ENCODE measurements at regions not wholly inside any gene's neighbourhood (a gene's known extent, or its start where the extent isn't known, plus 50 kb on each side); places are given as distances from the start of the nearest gene placed in this dataset.

DNA sequence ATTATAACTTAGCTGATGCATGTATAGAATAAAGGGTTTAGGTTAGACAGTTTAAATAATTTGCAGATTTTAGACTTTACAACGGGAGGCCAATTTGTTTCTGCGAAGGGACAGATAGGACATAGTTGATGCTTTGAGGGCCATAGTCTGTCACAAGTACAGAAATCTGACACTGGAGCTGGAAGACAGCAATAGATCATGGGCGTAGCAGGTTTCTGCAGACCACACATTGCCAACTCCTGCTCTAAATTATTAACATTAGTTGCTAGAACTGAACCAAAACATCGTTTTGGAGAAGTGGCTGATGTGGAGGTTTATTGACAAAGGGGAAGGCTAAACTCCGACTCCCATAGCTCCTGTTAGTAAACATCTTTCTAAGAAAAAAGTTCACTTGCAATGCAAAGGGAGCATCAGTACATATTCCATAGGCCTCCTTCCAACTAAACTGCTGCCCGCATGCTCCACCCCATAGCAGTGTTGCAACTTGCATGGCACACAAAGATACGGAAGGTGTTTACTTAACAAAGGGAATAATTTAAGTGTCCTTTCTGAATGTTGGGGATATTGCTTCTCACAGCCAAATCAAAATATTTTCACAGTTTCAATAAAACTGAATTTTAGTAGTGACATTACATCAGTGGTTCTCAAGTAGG is 862.0 kb upstream of the CXADR start:
- Histone ChIP-seq H3K9me3 (peaks cover 0 to 24% (median 8%) of the 10 kb centered on the region in 8 donors), H3K4me1 (no peaks in the 10 kb centered on the region), H3K27me3 (replicated peaks in 1 of 7) (no peaks in the 10 kb centered on the region), H3K4me3 (no peak overlapping the region), H3K36me3 (no peaks in the 10 kb centered on the region), H3K27ac (no peak overlapping the region)
- 81 to 93% (median 87%) methylated on average over 7 of the region's 7 CpGs for WGBS, 5 donors
- TF ChIP-seq, protein P1, sequence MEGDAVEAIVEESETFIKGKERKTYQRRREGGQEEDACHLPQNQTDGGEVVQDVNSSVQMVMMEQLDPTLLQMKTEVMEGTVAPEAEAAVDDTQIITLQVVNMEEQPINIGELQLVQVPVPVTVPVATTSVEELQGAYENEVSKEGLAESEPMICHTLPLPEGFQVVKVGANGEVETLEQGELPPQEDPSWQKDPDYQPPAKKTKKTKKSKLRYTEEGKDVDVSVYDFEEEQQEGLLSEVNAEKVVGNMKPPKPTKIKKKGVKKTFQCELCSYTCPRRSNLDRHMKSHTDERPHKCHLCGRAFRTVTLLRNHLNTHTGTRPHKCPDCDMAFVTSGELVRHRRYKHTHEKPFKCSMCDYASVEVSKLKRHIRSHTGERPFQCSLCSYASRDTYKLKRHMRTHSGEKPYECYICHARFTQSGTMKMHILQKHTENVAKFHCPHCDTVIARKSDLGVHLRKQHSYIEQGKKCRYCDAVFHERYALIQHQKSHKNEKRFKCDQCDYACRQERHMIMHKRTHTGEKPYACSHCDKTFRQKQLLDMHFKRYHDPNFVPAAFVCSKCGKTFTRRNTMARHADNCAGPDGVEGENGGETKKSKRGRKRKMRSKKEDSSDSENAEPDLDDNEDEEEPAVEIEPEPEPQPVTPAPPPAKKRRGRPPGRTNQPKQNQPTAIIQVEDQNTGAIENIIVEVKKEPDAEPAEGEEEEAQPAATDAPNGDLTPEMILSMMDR (IDR thresholded peaks at IDR 0.05 in 8 of 11, conservative IDR thresholded peaks at IDR 0.05 in 3 of 11) = no peak
- TF ChIP-seq POLR2A (IDR thresholded peaks at IDR 0.05) (no peak), POLR2AphosphoS5 (IDR thresholded peaks at IDR 0.05) (no peak)
- intact Hi-C loops (cut with DNase I; ENCODE audit: low total_unique reads) = no loop called here
- DNase-seq = no peak

- TF ChIP-seq POLR2A (IDR thresholded peaks at IDR 0.05) (no peak), POLR2AphosphoS5 (IDR thresholded peaks at IDR 0.05) (no peak)
- TF ChIP-seq, protein P1 (IDR thresholded peaks at IDR 0.05 in 8 of 11, conservative IDR thresholded peaks at IDR 0.05 in 3 of 11) = no peak
Measured at GRCh38 chr21:16651956-16652355, 860.9 kb upstream of the CXADR start.

DNA sequence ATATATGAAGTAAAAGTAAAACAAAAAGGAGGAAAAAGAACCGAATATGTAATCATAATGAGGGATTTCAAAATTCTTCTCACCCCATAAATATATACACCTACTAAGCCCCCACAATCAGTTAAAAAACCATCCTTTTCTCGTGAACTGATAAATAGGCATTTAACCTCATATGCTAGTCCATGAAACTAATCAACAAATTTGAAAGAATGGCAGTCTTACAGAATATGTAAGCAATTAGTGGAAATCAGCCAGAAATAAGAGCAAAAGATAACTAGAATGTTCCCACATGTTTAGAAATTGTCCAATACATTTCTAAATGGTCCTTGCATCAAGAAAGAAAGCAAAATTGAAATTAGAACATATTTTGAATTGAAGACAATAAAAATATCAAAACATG is 849.4 kb upstream of the CXADR start:
- WGBS, 5 donors = 74 to 87% (median 83%) methylated on average over 2 of the region's 2 CpGs
- Histone ChIP-seq H3K27me3 (replicated peaks in 1 of 7) (no peaks in the 10 kb centered on the region), H3K27ac (no peak overlapping the region), H3K4me1 (no peaks in the 10 kb centered on the region), H3K36me3 (no peaks in the 10 kb centered on the region), H3K4me3 (no peak overlapping the region), H3K9me3 (peaks cover 0 to 26% (median 10%) of the 10 kb centered on the region in 8 donors)
- intact Hi-C loops (cut with DNase I; ENCODE audit: low total_unique reads) = no loop called here
- TF ChIP-seq, protein P1 (IDR thresholded peaks at IDR 0.05 in 8 of 11, conservative IDR thresholded peaks at IDR 0.05 in 3 of 11) = no peak
- TF ChIP-seq POLR2A (IDR thresholded peaks at IDR 0.05) (no peak), POLR2AphosphoS5 (IDR thresholded peaks at IDR 0.05) (no peak)
- DNase-seq = no peak

More at GRCh38 chr21:16651956-16652355, 860.9 kb upstream of the CXADR start:
- Histone ChIP-seq H3K36me3 (no peaks in the 10 kb centered on the region), H3K9me3 (peaks cover 0 to 25% (median 8%) of the 10 kb centered on the region in 8 donors), H3K4me3 (no peak overlapping the region), H3K4me1 (no peaks in the 10 kb centered on the region), H3K27me3 (replicated peaks in 1 of 7) (no peaks in the 10 kb centered on the region), H3K27ac (no peak overlapping the region)
- WGBS, 5 donors = 77 to 92% (median 81%) methylated on average over 3 of the region's 3 CpGs
- intact Hi-C loops (cut with DNase I; ENCODE audit: low total_unique reads) = no loop called here
- DNase-seq = no peak

DNA sequence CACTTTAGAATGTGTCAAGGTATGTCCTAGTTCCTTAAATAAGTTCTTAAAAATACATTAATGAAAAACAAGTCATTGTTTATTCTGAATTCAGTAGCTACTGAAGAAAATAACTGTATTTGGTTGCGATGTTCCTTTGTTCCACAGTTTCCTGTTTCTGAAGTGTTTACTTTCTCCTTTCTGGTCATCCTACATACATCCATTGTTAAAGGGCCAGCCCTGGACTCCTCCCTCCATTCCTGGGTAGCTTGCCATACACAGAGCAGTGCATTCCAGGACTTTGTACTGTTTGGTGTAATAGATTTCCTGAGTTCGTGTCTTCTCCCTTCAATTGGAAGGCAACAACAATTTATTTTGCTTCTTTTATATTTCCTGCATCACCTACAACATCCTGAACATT is 845.4 kb upstream of the CXADR start:
- Histone ChIP-seq H3K27me3 (replicated peaks in 1 of 7) (no peaks in the 10 kb centered on the region), H3K4me1 (no peaks in the 10 kb centered on the region), H3K9me3 (peaks cover 0 to 23% (median 8%) of the 10 kb centered on the region in 8 donors), H3K27ac (no peak overlapping the region), H3K4me3 (no peak overlapping the region), H3K36me3 (no peaks in the 10 kb centered on the region)
- intact Hi-C loops (cut with DNase I; ENCODE audit: low total_unique reads) = no loop called here
- TF ChIP-seq, protein P1 (IDR thresholded peaks at IDR 0.05 in 8 of 11, conservative IDR thresholded peaks at IDR 0.05 in 3 of 11) = no peak
- TF ChIP-seq POLR2AphosphoS5 (IDR thresholded peaks at IDR 0.05) = no peak
- no peak for TF ChIP-seq POLR2A (IDR thresholded peaks at IDR 0.05)
- WGBS, 5 donors = 63 to 84% (median 73%) methylated on average over 2 of the region's 2 CpGs
- DNase-seq = no peak

Measured in spleen (tissue), 11 donors.